HEK293T (cell line): ENCODE measurements at regions not wholly inside any gene's neighbourhood (a gene's known extent, or its start where the extent isn't known, plus 50 kb on each side); places are given as distances from the start of the nearest gene placed in this dataset.

Source experiments
- CTCF ChIA-PET: fragments of 350-600 bp; formaldehyde crosslinking; extraction: SDS; loops from one replicate; lab custom pipeline; 2021; ENCODE audit warnings: antibody characterized with exemption, inconsistent platforms; lab: Yijun Ruan, JAX
- POLR2A ChIA-PET: fragments of 350-600 bp; formaldehyde crosslinking; extraction: SDS; loops from one replicate; lab custom pipeline; 2020; ENCODE audit warnings: antibody characterized with exemption, inconsistent platforms; lab: Yijun Ruan, JAX
- DNase-seq: peaks from one replicate; pipeline ENCODE4 v3.0.0; 2012; ENCODE audit warnings: mixed read lengths; ENCODE audit errors: extremely low spot score
- ARNT ChIP-seq: fragments of 450-650 bp; IDR thresholded peaks from 2 replicates; pipeline ENCODE4 v1.6.1; 2017; ENCODE audit warnings: mild to moderate bottlenecking
- BHLHE40 ChIP-seq: fragments of 450-650 bp; IDR thresholded peaks from 2 replicates; pipeline ENCODE4 v1.6.1; 2016; ENCODE audit warnings: mild to moderate bottlenecking, moderate library complexity, borderline replicate concordance
- CTBP1 ChIP-seq: fragments of 450-650 bp; IDR thresholded peaks from 2 replicates; pipeline ENCODE4 v1.6.1; 2016; ENCODE audit warnings: borderline replicate concordance
- ELF4 ChIP-seq: fragments of 450-650 bp; IDR thresholded peaks from 2 replicates; pipeline ENCODE4 v1.6.1; 2017; ENCODE audit warnings: antibody characterized with exemption
- FOXA1 ChIP-seq: fragments of 450-650 bp; IDR thresholded peaks from 2 replicates; pipeline ENCODE4 v1.6.1; 2016; ENCODE audit warnings: mild to moderate bottlenecking
- FOXK2 ChIP-seq: fragments of 450-650 bp; IDR thresholded peaks from 2 replicates; pipeline ENCODE4 v1.6.1; 2016; ENCODE audit warnings: mild to moderate bottlenecking
- FOXM1 ChIP-seq: fragments of 450-650 bp; IDR thresholded peaks from 2 replicates; pipeline ENCODE4 v1.6.1; 2017; ENCODE audit warnings: mild to moderate bottlenecking, borderline replicate concordance
- HDGF ChIP-seq: fragments of 450-650 bp; IDR thresholded peaks from 2 replicates; pipeline ENCODE4 v1.6.1; 2017; ENCODE audit warnings: antibody characterized with exemption, borderline replicate concordance
- L3MBTL2 ChIP-seq: fragments of 450-650 bp; conservative IDR thresholded peaks from 2 replicates; pipeline ENCODE4 v1.6.1; 2016; ENCODE audit warnings: mild to moderate bottlenecking
- LEF1 ChIP-seq: fragments of 450-650 bp; IDR thresholded peaks from 2 replicates; pipeline ENCODE4 v1.6.1; 2017; ENCODE audit warnings: mild to moderate bottlenecking, borderline replicate concordance
- NFRKB ChIP-seq: fragments of 450-650 bp; IDR thresholded peaks from 2 replicates; pipeline ENCODE4 v1.6.1; 2016; ENCODE audit warnings: mild to moderate bottlenecking, moderate library complexity
- SP1 ChIP-seq: fragments of 450-650 bp; IDR thresholded peaks from 2 replicates; pipeline ENCODE4 v1.6.1; 2017
- SUZ12 ChIP-seq: fragments of 450-650 bp; IDR thresholded peaks from 2 replicates; pipeline ENCODE4 v1.6.1; 2016; ENCODE audit warnings: mild to moderate bottlenecking
- TARDBP ChIP-seq: fragments of 450-650 bp; IDR thresholded peaks from 2 replicates; pipeline ENCODE4 v1.6.1; 2016
- ZNF384 ChIP-seq: fragments of 450-650 bp; IDR thresholded peaks from 2 replicates; pipeline ENCODE4 v1.6.1; 2016
- TF ChIP-seq, protein P1 (sequence below): fragments of 450-650 bp; IDR thresholded peaks from 2 replicates; pipeline ENCODE4 v1.6.1; 2016

DNA sequence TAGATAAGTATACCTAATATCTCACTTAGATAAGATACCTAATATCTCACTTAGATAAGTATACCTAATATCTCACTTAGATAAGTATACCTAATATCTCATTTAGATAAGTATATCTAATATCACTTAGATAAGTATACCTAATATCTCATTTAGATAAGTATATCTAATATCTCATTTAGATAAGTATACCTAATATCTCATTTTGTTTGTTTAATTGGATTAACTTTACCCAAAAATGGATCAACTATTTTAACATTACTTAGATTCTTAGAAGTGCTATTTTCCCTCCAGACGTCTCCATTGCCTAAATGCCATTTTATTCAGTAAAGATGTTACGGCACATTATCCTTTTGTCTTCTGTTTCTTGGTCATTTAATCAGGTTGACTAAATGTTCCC lies 346.4 kb downstream of the CHRM3 start:
- ChIA-PET CTCF (no interaction called here), POLR2A (no interaction called here)
- TF ChIP-seq LEF1 = no peak
- no peak for TF ChIP-seq TARDBP
- TF ChIP-seq L3MBTL2 = no peak
- TF ChIP-seq ZNF384 = no peak
- no peak for TF ChIP-seq HDGF
- no peak for TF ChIP-seq ARNT
- DNase-seq = no peak

DNA sequence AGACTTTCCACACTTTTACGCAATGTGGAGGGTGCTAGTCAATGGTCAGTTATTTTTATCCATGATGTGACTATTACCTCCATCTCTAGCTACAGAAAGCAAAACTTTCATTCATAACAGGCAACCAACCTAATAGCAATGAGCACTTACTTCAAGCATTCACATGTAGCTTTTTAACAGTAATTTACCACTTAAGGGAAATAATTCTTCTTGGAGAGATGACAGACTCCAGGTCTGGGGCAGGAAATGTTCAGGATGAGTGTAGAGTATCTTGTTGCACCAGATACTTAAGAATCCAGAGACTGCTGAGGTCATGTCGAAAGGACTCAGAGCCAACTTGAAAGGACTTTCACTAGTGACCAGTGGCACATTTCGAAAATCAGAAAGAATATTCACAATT lies 347.6 kb downstream of the CHRM3 start:
- CTCF ChIA-PET = no interaction called here
- DNase-seq = no peak
- POLR2A ChIA-PET = no interaction called here
- no peak for TF ChIP-seq FOXA1
- TF ChIP-seq TARDBP = no peak
- no peak for TF ChIP-seq CTBP1
- TF ChIP-seq SP1 = no peak
- TF ChIP-seq FOXK2 = no peak
- TF ChIP-seq ZNF384 = no peak
- no peak for TF ChIP-seq BHLHE40
- no peak for TF ChIP-seq L3MBTL2
- TF ChIP-seq LEF1 = no peak
- TF ChIP-seq HDGF = no peak
- no peak for TF ChIP-seq ELF4
- no peak for TF ChIP-seq ARNT
- TF ChIP-seq FOXM1 = no peak
- TF ChIP-seq NFRKB = no peak
- TF ChIP-seq SUZ12 = no peak
- TF ChIP-seq, protein P1, sequence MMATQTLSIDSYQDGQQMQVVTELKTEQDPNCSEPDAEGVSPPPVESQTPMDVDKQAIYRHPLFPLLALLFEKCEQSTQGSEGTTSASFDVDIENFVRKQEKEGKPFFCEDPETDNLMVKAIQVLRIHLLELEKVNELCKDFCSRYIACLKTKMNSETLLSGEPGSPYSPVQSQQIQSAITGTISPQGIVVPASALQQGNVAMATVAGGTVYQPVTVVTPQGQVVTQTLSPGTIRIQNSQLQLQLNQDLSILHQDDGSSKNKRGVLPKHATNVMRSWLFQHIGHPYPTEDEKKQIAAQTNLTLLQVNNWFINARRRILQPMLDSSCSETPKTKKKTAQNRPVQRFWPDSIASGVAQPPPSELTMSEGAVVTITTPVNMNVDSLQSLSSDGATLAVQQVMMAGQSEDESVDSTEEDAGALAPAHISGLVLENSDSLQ = no peak

DNA sequence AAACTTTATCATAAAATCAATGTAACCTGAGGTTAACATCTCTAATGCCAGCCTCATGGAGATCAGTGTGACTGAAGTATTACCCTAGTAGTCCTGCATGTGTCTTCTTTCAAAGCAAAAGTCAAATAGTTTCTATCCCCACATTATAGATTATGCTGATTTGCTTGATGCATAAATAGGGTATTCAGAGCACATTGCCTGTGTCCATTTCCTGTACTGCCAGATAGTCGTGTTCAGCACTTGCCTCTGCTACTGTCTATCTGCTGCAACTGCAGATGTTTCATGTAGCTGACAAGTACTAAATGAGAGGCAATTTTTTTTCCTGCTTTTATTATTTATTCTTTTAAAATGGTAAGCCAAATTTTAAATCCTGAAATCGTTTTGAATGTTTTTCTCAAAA lies 348.7 kb downstream of the CHRM3 start:
- DNase-seq = no peak
- TF ChIP-seq FOXM1 (no peak), ZNF384 (no peak), CTBP1 (no peak), FOXK2 (no peak), HDGF (no peak), TARDBP (no peak), L3MBTL2 (no peak), FOXA1 (no peak)
- TF ChIP-seq, protein P1 = no peak
- POLR2A ChIA-PET = no interaction called here
- CTCF ChIA-PET = no interaction called here

DNA sequence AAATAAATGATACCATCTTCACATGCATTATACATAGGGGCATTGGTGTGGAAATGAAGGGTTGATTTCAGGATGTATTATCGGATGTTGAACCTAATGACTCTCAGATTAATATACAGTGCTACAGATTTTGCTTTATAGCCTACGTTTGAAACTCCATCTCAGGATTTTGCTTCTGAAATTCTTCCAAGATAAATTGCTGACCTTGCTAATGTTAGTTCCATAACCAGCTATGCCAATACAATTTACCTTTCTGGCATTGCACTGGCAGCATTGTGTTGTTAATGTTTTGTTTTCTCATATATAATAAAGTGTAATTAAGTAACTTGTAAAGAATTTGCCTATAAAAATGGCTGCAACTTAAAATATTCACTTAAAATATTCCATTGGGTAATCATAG lies 350.1 kb downstream of the CHRM3 start:
- ChIA-PET POLR2A (no interaction called here), CTCF (no interaction called here)
- no peak for TF ChIP-seq ZNF384
- TF ChIP-seq FOXK2 = no peak
- TF ChIP-seq FOXA1 = no peak
- TF ChIP-seq SUZ12 = no peak
- no peak for TF ChIP-seq FOXM1
- TF ChIP-seq ARNT = no peak
- TF ChIP-seq BHLHE40 = no peak
- TF ChIP-seq SP1 = no peak
- TF ChIP-seq HDGF = no peak
- no peak for TF ChIP-seq TARDBP
- DNase-seq = no peak

DNA sequence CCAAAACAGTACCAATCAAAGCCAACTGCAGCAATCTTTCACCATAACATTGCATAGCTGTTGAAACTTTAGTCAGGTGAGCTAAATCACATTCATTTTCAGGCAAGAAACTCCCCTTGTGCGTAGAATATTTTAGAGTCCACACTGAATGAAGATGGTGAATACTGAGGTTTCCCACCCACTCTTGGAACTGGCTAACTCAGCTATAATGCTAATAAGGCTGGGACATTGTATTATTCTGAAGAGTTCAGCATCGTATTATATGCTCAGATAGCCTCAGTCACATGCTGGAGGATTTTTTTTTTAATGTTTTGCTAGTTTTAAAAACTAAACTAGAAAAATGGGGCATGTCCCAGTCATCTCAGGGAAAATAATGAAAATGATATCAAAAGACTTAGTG lies 352.3 kb upstream of the FMN2 start:
- ChIA-PET CTCF (no interaction called here), POLR2A (no interaction called here)
- no peak for DNase-seq
- no peak for TF ChIP-seq FOXA1
- no peak for TF ChIP-seq SUZ12
- TF ChIP-seq CTBP1 = no peak
- TF ChIP-seq, protein P1 = no peak
- no peak for TF ChIP-seq NFRKB

DNA sequence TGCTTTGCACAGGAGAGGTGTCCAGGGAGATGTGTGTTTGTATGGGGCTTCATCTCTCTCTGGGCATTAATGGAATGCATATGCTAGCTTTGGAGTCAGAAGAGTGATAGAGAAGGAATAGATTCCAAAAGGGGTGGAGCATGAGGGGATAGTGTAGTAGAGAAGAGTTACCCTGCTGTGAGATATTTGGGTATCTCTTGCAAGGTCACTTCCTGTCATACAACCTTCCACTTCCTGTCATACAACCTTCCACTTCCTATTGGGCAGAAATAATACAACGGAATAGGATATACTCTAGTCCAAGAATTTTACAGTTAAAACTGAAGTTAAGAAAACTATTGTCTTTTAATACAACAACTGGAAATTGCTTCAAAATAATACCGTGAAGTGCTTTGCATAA lies 351.8 kb upstream of the FMN2 start:
- POLR2A ChIA-PET = no interaction called here
- no peak for DNase-seq
- CTCF ChIA-PET = no interaction called here
- TF ChIP-seq FOXK2 (no peak), ARNT (no peak), ZNF384 (no peak), FOXM1 (no peak), LEF1 (no peak), FOXA1 (no peak), SUZ12 (no peak), NFRKB (no peak), CTBP1 (no peak), SP1 (no peak), BHLHE40 (no peak), TARDBP (no peak), HDGF (no peak), L3MBTL2 (no peak), ELF4 (no peak)
- TF ChIP-seq, protein P1 = no peak
